CD4-positive, alpha-beta T cell treated with Interferon alpha-2 for 1 hour (primary cell): ENCODE measurements at regions not wholly inside any gene's neighbourhood (a gene's known extent, or its start where the extent isn't known, plus 50 kb on each side); places are given as distances from the start of the nearest gene placed in this dataset.

Experiments
- DNase-seq, 2 donors: peaks; one replicate each; pipeline ENCODE4 v3.0.0-alpha.2; 2020 to 2022

DNA sequence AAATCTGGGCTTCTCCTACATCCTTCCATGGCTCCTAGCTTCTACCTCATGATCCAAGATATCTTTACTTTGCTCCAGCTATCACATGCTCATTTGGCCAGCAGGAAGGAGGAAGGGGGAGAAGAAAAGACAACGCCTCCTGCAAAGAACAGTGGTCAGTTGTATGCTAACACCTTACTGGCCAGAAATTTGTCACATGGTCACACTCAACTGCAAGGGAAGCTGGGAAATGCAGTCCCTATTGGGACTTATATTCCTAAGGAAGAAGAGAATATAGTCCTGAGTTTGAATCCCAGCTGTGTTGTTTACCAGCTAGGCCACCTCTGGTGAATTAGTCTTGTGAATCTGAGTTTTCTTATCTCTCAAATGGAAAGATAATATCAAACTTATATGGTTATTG, 272.0 kb downstream of the BLID start:
- DNase-seq: no peak

DNA sequence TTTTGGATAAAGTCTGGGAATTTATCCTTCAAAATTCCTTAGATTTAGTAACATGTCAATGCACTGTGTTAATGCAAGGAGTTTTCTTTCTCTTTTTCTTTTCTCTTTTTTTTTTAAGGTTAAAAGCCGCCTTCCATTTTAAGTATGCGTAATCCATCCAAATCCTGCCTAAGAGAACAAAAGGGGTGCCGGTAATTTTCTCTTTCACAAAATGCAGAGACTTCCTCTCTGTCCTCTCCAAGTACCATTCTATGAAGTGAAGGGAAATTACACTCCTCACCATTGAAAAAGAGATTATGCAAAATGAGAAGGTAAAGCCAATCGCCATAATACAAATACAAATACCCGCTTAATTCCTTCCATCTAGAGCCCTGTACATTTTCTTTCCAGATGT, 273.8 kb downstream of the BLID start:
- DNase-seq: no peak

DNA sequence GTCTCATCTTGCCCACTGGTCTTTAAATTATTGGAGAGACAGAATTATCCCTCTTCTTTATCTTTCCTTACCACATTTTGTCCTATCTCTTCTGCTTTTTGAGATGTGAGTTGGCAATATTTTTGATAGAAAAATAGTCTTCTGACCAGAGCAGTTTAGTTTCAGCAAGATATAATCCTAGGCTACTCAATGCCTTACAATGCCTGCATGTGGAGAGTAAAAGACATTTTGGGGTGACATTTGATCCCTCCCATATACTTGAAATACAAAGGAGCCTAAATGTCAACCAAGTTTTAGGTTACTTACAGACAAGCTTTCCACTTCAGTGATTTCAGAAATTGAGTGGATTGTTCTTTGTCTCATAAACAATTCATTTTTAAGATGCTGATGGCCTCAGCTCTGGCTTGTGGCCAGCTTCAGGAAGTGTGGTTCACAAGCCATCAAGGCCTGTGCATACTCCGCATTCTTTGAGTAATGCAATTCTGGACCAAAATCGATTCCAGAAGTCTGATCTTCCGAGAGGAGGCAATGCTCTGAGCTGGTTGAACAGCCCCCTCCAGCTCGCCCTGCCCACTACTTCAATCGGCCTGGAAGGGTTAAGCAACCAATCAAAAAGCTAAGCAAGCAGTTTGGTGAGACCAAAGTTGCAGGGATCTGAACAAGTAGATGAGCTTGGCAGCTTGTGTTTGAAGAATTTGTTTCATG, 274.4 kb downstream of the BLID start:
- DNase-seq: no peak

DNA sequence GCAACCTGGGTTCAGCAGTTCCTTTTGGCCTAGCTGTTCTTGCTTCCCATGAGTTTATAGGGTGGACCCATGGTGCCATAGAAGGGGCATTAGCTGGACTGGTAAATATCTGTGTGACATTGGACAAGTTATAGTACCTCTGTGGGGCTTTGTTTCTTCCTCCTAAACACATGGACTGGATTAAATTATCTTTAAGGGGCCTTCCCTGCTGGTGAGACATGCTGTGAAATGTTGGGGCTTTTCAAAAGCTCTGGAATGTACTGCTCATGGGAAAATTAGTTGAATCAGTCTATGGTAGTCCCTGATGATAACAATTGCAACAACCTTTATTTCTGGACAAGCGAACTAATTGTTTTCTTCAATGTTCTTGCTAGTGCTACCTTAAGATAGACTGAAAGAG, 276.2 kb downstream of the BLID start:
- DNase-seq: no peak

DNA sequence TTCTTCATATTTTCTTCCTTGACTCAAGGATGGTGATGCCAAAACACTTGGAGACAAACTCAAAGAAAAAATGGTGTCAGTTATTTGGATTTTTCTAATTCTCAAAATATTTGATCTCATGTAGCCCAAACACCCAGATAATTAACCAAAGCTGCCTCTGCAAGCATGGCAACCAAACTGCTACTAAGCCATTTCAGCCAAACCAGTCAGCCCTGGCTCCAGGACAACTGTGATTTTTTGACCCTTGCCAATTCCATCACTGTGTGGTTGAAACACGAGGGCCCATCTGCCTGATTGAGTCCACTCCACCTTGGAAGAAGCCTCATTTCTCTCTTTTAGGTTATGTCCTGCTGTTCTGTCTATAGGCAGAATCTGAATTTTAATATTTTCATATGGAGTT, 277.4 kb downstream of the BLID start:
- DNase-seq: no peak

DNA sequence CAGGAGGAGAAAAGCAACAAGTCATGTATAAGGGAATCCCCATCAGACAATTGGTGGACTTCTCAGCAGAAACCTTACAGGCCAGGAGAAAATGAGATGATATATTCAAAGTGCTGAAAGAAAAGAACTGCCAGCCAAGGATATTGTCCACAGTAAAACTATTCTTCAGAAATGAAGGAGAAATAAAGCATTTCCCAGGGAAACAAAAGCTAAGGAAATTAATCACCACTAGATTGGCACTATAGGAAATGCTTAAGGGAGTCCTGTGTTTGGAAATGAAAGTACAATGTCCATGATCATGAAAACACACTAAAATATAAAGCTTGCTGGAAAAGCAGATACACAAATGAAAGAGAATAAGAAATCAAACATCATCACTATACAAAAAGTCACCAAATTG, 282.0 kb downstream of the BLID start:
- no peak for DNase-seq

DNA sequence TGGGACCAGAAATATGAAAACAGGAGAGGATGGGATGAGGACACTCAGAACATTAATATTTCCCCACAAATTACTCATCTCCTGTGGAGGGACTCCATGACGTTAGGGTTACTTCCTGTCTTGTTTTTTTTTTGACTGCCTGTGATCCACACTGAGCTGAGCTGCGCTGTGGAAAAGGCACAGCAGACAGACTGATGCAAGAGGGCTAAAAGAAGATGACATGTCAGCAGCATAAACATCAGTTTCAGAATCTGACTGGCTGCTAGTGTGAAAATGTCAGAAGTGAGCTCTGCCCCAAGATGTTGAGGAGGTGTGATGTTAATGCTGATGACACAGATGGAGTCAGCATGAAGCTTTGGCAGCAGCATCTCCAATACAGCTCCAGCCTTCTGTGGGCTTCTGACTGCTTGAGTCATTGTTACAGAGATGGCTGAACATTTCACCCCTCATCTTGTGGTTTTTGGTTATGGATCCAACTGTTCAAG, 286.8 kb downstream of the BLID start:
- no peak for DNase-seq

DNA sequence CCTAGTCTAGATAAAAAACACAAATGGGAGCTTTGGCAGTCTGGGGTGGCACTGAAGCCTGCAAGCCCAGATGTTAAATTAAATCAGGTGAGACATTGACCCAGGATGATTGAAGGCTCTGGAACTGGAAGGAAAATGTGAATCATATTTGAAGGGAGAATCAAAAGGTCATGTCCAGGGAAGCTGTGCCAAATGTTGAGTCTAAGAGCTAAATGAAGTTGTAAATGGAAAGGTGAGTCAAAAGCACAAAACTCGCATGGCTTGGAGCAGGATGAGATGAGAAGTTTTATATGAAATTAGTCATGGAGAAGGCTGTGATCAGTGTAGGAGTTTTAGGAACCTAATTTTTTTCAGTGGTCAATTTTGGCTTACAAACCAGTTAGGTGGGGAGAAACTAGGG, 301.1 kb downstream of the BLID start:
- no peak for DNase-seq

DNA sequence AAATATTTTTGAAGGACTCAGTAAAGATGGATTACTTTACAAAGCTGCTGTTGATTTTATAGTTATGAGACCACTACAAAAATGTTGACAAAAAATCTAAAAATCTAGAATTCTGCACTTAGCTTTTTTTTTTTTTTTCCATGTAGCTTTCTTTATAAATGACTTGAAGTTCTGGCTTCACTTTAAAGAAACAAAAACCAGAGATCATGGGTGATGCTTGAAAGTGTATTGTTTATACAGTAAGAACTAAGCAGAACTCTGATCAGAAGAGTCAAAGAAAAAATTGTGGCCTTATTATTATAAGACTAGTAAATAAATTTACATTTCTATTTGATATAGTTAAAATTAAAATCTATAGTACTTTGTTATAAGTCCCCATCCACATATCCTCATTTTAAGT, 301.7 kb downstream of the BLID start:
- DNase-seq: no peak

DNA sequence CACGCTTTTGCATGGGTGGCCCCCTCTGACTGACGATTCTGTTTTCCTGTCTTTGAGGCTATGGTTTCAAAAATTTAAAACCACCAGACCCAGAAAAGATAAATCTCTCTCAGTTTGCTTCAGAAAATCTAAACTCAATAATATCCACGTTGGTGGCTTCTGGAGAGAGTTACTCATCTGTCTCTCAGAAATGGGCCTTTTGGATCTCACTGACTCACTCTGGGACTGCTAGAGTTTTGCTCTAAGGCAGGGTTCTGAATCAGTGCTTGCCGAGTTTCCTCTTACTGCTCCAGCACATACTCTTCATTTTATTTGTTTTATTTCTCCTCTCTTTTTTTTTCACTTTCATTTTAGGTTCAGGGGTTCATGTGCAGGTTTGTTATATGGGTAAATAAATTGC, 305.7 kb downstream of the BLID start:
- no peak for DNase-seq

DNA sequence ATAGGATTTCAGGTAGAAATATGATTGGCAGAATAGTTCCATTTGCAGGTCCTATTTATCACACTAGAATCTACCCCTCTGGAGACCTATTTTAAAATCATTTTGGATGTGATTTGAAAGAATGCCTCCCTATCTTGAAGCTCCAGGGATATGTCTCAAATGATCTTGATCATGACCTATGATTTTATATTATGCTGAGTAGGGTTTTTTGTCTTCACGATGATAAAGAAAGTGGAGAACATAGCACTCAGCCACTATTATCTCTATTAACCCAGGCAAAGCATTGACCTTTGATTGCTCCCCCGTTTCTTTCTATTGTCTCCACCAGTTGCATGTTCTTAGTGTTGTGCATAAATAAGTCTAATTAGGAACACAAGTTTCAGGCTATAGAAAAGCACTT, 307.9 kb downstream of the BLID start:
- DNase-seq: no peak

DNA sequence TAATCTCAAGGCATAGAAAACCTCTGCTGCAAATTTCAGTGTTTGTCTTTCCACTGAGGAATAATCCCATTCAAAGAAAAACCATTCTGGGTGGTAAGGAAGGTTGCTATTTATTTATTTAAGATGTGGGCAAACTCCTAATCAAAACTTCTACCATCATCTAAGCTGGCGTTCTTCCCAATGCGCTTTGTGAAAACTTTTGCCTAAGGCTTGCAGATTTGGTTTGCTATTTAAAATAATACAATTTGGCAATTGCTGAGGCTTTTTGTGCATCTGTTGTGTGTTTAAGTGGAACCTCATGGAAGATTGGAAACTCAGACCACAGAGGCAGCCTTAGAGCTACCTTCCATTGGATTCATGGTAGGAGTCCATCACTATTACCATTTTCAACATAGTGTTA, 309.0 kb downstream of the BLID start:
- DNase-seq: no peak

DNA sequence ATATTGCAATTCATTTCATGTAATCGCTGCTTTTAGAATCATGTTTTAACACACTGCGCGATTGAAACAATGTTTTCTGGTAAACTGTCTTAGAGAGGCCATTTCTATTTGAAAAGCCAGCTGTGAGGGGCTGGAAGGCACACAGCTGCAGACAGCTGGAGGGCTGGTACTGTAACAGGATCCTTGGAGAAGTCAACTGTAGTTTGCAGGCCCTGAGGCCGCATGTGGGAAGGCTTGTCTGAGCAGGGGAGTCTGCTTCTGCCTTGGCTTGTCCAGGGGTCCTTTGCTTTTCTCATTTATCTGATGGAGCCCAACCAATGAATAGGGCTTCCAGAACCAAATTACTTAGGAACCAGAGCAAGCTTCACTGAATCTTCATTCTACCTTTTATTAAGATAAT, 313.5 kb downstream of the BLID start:
- no peak for DNase-seq

DNA sequence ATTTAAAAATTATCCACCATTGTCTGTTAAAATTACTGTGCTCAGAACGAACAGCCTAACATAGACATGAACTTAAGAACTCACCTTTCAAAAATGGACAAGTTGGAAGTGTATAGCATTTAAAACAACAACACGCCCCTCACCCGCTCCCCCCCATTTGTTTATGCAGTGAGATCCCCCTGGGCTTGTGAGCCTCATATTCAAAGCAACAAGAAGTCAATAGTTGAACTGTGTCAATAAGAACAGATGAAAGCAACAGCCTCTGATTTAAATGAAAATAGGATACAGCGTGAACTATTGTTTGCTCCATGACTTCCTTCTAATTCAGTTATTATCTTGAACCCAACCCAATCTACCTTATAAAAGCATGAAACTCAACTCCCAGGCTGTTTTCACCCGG, 314.2 kb downstream of the BLID start:
- no peak for DNase-seq

DNA sequence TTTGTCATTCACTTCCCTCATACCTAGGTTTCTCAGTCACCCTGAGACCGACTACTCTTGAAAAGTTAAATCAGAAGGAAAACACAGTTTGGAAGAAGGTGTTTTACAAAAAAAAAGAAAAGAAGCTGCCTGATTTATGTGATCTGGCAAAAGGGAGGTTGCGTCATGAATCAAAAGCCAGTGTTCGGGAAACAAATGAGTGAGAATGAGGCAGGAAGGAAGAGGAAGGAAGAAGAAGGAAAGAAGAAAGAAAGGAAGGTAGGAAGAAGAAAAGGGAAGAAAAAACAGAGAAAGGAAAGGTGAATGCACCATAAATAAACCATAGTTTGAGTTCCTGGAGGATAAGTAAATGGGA, 314.6 kb downstream of the BLID start:
- DNase-seq: no peak

DNA sequence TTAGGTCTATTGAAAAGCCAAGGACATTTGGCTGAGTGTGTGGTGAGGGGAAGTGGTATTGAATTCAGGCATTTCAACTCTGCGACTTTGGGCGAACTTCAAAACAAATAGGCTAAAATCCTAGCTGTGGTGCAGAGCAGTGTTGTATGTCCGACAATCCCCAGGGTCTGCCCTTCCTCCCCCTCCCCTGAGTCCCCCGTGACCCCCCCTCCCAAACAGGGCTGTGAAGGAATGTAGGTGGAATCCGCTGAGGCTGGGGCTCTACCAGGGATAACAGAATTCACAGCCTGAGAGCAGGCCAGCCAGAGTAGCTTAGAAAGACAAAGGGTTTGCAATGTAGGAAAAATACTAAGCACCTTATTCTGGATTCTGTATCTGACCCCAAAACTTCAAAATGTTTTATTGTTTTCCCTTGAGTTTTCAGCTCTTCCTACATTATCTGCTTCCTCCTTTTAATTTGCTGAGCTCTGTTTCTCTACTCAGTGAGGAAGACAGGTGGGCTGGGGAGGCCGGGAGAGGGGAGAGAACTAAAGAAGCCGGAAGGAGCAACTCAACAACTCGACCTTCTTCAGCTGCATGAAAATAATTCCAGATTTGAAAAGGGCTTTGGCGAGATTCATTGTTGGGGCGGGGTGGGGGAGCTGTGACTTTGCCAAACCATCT, 315.2 kb downstream of the BLID start:
- no peak for DNase-seq

DNA sequence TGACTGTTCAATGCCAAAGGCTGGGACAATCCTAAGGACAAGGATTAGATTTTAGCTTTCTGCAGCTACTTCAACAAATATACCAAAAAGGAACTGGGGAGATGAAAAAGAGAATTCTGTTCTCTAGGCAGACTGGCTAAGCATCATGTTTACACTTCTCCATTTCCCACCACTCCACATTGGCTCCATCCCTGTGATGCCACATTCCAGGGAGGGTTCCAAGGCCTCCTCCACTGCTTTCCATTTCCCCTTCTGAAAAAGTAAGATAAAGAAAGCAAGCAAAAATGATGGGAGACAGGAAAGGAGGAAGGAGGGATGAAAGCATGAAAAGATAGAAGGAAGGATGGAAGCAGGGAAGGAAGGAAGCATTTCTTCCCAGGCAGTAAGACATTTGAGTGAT, 315.8 kb downstream of the BLID start:
- DNase-seq: no peak

DNA sequence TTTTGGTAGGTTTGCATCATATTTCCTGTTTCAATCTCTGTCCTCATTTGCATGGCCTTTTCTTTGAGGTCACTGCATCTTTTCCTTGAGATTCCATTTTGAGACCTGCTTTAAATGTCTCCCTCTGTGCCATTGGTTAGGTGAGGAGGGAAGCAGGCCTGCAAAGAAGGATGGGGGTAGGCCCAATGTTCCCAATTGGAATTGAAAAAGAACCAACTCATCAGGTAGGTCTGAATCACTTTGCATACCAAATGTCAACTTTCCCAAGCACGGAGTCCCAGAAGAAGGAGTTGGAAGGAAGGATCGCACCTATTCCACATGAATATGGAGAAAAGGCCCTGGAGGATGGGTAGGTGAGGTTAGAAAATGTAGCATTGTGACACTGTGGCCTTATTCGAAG, 318.5 kb downstream of the BLID start:
- DNase-seq: no peak

DNA sequence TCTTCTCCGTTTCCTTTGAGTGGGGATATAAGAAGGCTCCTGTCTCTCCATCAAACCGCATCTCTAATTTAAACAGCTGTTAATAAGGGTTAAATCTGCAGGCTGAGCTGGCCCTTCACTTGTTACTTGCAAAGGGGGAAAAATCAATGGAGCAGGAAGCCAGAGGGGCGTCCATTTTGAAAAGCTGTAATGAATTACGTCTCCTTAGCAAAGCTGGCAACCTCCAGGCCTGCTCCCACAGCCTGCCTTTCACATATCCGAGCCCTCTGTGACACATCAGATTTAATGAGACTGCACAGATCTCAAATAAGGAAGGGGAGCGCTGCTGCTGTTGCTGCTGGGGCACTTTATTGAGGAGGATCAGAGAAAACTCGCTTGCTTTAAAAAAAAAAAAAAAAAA, 320.8 kb downstream of the BLID start:
- no peak for DNase-seq

DNA sequence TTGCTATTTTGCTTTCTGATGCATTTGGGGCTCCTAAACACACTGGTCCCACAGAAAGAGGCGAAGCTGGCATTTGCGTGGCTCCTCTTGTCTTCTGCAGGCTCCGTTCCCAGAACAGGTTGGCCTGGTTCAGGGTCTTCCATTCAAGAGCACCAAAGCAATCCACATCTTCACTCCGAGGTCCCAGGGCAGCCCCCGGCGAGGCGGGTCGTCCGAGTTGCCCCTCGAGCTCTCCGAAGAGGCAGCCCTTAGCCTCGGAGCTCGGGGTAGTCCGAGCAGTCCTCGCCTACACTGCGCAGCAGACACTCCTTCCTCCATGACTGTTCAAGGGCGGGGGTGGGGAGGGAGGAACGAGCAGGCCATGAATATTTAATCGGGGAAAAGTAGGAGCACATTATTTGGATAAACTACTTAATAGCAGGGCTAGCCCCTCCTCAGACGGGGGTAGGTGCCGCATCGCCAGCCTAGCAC, 321.3 kb downstream of the BLID start:
- DNase-seq: no peak

DNA sequence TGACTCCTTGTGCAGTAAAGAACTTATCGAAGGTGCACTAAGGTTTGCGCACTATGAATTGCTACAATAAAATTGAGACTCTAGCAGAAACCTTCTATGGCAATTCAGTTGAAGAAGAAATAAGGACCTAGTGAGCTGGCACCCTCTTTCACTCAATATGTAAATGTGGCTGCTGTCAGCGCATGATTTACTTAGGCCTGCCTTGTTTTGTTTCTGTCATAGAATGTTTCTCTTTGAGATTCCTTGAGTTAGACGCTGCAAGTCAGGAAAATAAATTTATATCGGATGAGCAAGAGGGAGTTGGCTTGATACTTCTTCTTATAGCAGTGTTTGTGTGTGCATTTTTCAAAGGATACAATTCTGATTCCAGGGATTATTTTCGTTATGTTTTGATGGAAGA, 322.1 kb downstream of the BLID start:
- no peak for DNase-seq

DNA sequence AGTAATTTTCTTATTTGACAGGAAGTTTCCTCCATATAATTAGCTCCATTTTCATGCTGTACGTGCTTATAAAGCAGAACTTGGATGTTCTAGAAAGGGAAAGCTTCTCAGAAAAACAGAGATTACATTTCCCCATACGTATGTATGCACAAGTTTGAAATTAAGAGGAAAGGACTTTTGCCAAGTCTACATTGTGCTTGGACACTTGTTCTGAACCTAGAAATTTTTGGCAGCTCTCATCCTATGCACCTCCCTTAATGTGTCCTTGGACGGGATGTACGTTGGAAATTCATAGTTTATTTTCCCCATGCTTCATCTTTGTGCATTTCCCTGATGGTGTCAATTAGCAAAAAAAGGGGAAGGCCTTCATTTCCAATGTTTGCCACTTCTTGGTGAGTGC, 322.7 kb downstream of the BLID start:
- no peak for DNase-seq

DNA sequence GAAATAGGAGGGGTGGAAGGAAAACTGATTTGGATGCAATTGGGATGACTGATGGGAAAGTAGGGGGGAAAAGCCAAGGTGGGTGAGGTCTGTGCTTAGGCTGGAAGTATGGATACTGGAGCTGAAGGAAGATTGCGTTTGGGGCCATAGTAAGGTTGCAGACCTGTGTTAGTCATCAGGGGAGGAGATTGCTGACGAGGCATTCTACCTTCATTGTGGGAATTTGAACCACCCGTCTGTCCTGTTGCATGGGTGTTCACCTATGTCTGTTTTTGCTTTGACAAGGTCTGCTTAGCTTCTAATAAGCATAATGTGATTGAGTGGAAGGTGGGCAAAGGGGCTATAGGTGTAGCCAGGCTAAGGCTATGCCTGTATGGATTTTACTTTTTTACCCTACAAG, 323.8 kb downstream of the BLID start:
- no peak for DNase-seq

DNA sequence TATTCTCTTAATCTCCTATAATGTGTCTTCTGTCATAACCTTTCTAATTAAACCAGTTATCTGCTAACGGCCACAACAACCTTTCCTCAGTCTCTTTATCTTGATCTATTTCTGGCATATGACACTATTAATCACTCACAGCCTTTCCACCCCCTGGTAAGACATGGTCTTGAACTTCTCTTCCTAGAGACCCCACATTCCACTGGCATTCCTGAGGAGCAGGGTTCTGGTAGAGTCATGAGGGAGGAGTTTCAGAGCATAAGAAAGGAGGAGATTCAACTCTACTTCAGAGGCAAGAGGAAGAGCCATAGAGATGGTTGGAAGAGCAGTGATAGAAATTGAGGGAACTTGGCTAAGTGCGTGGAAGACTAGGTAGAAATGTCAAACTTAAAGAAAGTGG, 325.6 kb downstream of the BLID start:
- no peak for DNase-seq

DNA sequence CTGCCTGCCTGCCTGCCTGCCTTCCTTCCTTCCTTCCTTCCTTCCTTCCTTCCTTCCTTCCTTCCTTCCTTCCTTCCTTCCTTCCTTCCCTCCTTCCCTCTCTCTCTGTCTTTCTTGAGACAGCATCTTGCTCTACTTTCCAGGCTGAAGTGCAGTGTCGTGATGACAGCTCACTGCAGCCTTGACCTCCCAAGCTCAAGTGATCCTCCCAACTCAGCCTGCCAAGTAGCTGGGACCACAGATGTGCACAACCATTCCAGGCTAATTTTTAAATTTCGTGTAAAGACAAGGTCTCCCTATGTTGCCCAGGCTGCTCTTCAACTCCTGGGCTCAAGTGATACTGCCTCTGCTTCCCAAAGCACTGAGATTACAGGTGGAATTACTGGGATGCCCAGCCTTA, 328.2 kb upstream of the SORL1-AS1 start:
- DNase-seq: no peak
